NCI-H1105 (cell line): ENCODE measurements at regions not wholly inside any gene's neighbourhood (a gene's known extent, or its start where the extent isn't known, plus 50 kb on each side); places are given as distances from the start of the nearest gene placed in this dataset.
"Not testable (repeated sequence)": the region's sequence is repeated elsewhere in the genome, so short reads cannot be mapped to it uniquely, and the experiment has no call there.

ENCODE experiments used
- DNase-seq: peaks from one replicate; lab custom pipeline; 2025; lab: John Stamatoyannopoulos, UW

- no peak for DNase-seq
Measured at GRCh38 chr16:77488652-77489051, 53.8 kb upstream of the ADAMTS18 start.

GRCh38 chr16:77491091-77491490, 56.3 kb upstream of the ADAMTS18 start:
- no peak for DNase-seq

- DNase-seq, result no peak
Measured at GRCh38 chr16:77496934-77497333, 62.1 kb upstream of the ADAMTS18 start.

GRCh38 chr16:77499373-77500285, 64.8 kb upstream of the ADAMTS18 start:
- no peak for DNase-seq

GRCh38 chr16:77500286-77500598, 65.4 kb upstream of the ADAMTS18 start:
- DNase-seq, result no peak

- no peak for DNase-seq
Measured at GRCh38 chr16:77500934-77501664, 66.3 kb upstream of the ADAMTS18 start.

- no peak for DNase-seq
Measured at GRCh38 chr16:77502448-77502847, 67.6 kb upstream of the ADAMTS18 start.

GRCh38 chr16:77506492-77506891, 71.7 kb upstream of the ADAMTS18 start:
- DNase-seq, result not testable (repeated sequence)

GRCh38 chr16:77509051-77509450, 74.2 kb upstream of the ADAMTS18 start:
- no peak for DNase-seq

GRCh38 chr16:77509796-77510195, 75.0 kb upstream of the ADAMTS18 start:
- DNase-seq, result no peak

- no peak for DNase-seq
Measured at GRCh38 chr16:77511053-77511452, 76.2 kb upstream of the ADAMTS18 start.

- DNase-seq, result no peak
Measured at GRCh38 chr16:77514500-77515220, 79.8 kb upstream of the ADAMTS18 start.

GRCh38 chr16:77525226-77525625, 90.4 kb upstream of the ADAMTS18 start:
- DNase-seq, result not testable (repeated sequence)

GRCh38 chr16:77531752-77532151, 96.9 kb upstream of the ADAMTS18 start:
- no peak for DNase-seq

GRCh38 chr16:77536809-77537208, 102.0 kb upstream of the ADAMTS18 start:
- DNase-seq, result no peak

- DNase-seq, result no peak
Measured at GRCh38 chr16:77539421-77540034, 104.7 kb upstream of the ADAMTS18 start.

- DNase-seq, result no peak
Measured at GRCh38 chr16:77540646-77541045, 105.8 kb upstream of the ADAMTS18 start.

- no peak for DNase-seq
Measured at GRCh38 chr16:77541165-77541564, 106.3 kb upstream of the ADAMTS18 start.

GRCh38 chr16:77548151-77548550, 113.3 kb upstream of the ADAMTS18 start:
- no peak for DNase-seq

GRCh38 chr16:77548766-77549165, 113.9 kb upstream of the ADAMTS18 start:
- DNase-seq, result no peak

GRCh38 chr16:77549876-77550275, 115.0 kb upstream of the ADAMTS18 start:
- DNase-seq, result no peak

GRCh38 chr16:77551357-77551756, 116.5 kb upstream of the ADAMTS18 start:
- no peak for DNase-seq
